SK-N-SH treated with all-trans-retinoic acid at 6 μM for 48 hours (cell line): ENCODE measurements at regions not wholly inside any gene's neighbourhood (a gene's known extent, or its start where the extent isn't known, plus 50 kb on each side); places are given as distances from the start of the nearest gene placed in this dataset.

Source experiments
- ATAC-seq: fragments of 200-7000 bp; cut with Tn5 transposase; 3 replicates; pipeline ENCODE4 v1.9.1; 2020; ENCODE audit warnings: mild to moderate bottlenecking, moderate library complexity
- BACH2 ChIP-seq: fragments of 250-450 bp; sonication (Bioruptor Pico); IDR thresholded peaks from 2 replicates; pipeline ENCODE4 v1.9.0; 2021; ENCODE audit warnings: mild to moderate bottlenecking, borderline replicate concordance
- CREB5 ChIP-seq: fragments of 250-450 bp; sonication (Bioruptor Pico); IDR thresholded peaks from 2 replicates; pipeline ENCODE4 v1.5.1; 2020; ENCODE audit warnings: low read depth, mild to moderate bottlenecking, moderate library complexity
- CSDC2 ChIP-seq: fragments of 250-450 bp; sonication (Bioruptor Pico); IDR thresholded peaks from 2 replicates; pipeline ENCODE4 v1.5.0; 2020; ENCODE audit warnings: mild to moderate bottlenecking, moderate library complexity
- ISL1 ChIP-seq: fragments of 250-450 bp; sonication (Bioruptor Pico); IDR thresholded peaks from 2 replicates; pipeline ENCODE4 v2.1.2; 2022; ENCODE audit warnings: mild to moderate bottlenecking, moderate library complexity
- OSR1 ChIP-seq: fragments of 250-450 bp; sonication (Bioruptor Pico); IDR thresholded peaks from 2 replicates; pipeline ENCODE4 v1.8.0; 2022; ENCODE audit warnings: moderate library complexity, mild to moderate bottlenecking, inconsistent platforms
- POU6F1 ChIP-seq: fragments of 250-450 bp; sonication (Bioruptor Pico); IDR thresholded peaks from 2 replicates; pipeline ENCODE4 v1.8.0; 2021; ENCODE audit warnings: low read depth, mild to moderate bottlenecking, moderate library complexity, borderline replicate concordance
- PPARA ChIP-seq: fragments of 250-450 bp; sonication (Bioruptor Pico); IDR thresholded peaks from 2 replicates; pipeline ENCODE4 v1.5.0; 2020; ENCODE audit warnings: mild to moderate bottlenecking, borderline replicate concordance
- RARB ChIP-seq: fragments of 250-450 bp; sonication (Bioruptor Pico); IDR thresholded peaks from 2 replicates; pipeline ENCODE4 v1.8.0; 2021; ENCODE audit warnings: mild to moderate bottlenecking, moderate library complexity
- SNAI2 ChIP-seq: fragments of 250-450 bp; sonication (Bioruptor Pico); IDR thresholded peaks from 2 replicates; pipeline ENCODE4 v1.5.0; 2020; ENCODE audit warnings: mild to moderate bottlenecking, moderate library complexity
- TCF4 ChIP-seq: fragments of 250-450 bp; sonication (Bioruptor Pico); IDR thresholded peaks from 2 replicates; pipeline ENCODE4 v1.8.0; 2021; ENCODE audit warnings: mild to moderate bottlenecking, moderate library complexity, borderline replicate concordance
- ZC3H10 ChIP-seq: fragments of 250-450 bp; sonication (Bioruptor Pico); IDR thresholded peaks from 2 replicates; pipeline ENCODE4 v1.5.1; 2021; ENCODE audit warnings: mild to moderate bottlenecking, moderate library complexity
- ZFP3 ChIP-seq: fragments of 250-450 bp; sonication (Bioruptor Pico); IDR thresholded peaks from 2 replicates; pipeline ENCODE4 v1.5.0; 2020; ENCODE audit warnings: mild to moderate bottlenecking, moderate library complexity
- ZNF565 ChIP-seq: fragments of 450-650 bp; formaldehyde crosslinking; conservative IDR thresholded peaks from 2 replicates; pipeline ENCODE4 v1.5.0; 2020; ENCODE audit warnings: low read depth, mild to moderate bottlenecking, moderate library complexity
- ZNF70 ChIP-seq: fragments of 450-650 bp; formaldehyde crosslinking; IDR thresholded peaks from 2 replicates; pipeline ENCODE4 v1.5.0; 2020; ENCODE audit warnings: mild to moderate bottlenecking, moderate library complexity
- ZNF8 ChIP-seq: fragments of 450-650 bp; formaldehyde crosslinking; IDR thresholded peaks from 2 replicates; pipeline ENCODE4 v1.5.0; 2020; ENCODE audit warnings: mild to moderate bottlenecking, moderate library complexity
- TF ChIP-seq, protein P1 (sequence below): fragments of 250-450 bp; sonication (Bioruptor Pico); IDR thresholded peaks from 2 replicates; pipeline ENCODE4 v1.5.0; 2020; ENCODE audit warnings: mild to moderate bottlenecking, moderate library complexity
- TF ChIP-seq, protein P2 (sequence below): fragments of 250-450 bp; sonication (Bioruptor Pico); IDR thresholded peaks from 2 replicates; pipeline ENCODE4 v1.8.0; 2020; ENCODE audit warnings: mild to moderate bottlenecking, moderate library complexity, borderline replicate concordance

GRCh38 chr7:131836733-131837132 is 280.3 kb upstream of the PODXL start:
- TF ChIP-seq TCF4 (CRISPR knock-in tag) (no peak), ZFP3 (CRISPR knock-in tag) (no peak), ZNF8 (CRISPR knock-in tag) (no peak), POU6F1 (CRISPR knock-in tag) (no peak), PPARA (CRISPR knock-in tag) (no peak), ISL1 (CRISPR knock-in tag) (no peak), SNAI2 (CRISPR knock-in tag) (no peak), ZC3H10 (CRISPR knock-in tag) (no peak), ZNF565 (no peak), BACH2 (CRISPR knock-in tag) (no peak), OSR1 (CRISPR knock-in tag) (no peak), CSDC2 (CRISPR knock-in tag) (no peak), RARB (CRISPR knock-in tag) (no peak), ZNF70 (CRISPR knock-in tag) (no peak)
- TF ChIP-seq, protein P1, sequence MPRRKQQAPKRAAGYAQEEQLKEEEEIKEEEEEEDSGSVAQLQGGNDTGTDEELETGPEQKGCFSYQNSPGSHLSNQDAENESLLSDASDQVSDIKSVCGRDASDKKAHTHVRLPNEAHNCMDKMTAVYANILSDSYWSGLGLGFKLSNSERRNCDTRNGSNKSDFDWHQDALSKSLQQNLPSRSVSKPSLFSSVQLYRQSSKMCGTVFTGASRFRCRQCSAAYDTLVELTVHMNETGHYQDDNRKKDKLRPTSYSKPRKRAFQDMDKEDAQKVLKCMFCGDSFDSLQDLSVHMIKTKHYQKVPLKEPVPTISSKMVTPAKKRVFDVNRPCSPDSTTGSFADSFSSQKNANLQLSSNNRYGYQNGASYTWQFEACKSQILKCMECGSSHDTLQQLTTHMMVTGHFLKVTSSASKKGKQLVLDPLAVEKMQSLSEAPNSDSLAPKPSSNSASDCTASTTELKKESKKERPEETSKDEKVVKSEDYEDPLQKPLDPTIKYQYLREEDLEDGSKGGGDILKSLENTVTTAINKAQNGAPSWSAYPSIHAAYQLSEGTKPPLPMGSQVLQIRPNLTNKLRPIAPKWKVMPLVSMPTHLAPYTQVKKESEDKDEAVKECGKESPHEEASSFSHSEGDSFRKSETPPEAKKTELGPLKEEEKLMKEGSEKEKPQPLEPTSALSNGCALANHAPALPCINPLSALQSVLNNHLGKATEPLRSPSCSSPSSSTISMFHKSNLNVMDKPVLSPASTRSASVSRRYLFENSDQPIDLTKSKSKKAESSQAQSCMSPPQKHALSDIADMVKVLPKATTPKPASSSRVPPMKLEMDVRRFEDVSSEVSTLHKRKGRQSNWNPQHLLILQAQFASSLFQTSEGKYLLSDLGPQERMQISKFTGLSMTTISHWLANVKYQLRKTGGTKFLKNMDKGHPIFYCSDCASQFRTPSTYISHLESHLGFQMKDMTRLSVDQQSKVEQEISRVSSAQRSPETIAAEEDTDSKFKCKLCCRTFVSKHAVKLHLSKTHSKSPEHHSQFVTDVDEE (CRISPR knock-in tag) = no peak
- TF ChIP-seq, protein P2, sequence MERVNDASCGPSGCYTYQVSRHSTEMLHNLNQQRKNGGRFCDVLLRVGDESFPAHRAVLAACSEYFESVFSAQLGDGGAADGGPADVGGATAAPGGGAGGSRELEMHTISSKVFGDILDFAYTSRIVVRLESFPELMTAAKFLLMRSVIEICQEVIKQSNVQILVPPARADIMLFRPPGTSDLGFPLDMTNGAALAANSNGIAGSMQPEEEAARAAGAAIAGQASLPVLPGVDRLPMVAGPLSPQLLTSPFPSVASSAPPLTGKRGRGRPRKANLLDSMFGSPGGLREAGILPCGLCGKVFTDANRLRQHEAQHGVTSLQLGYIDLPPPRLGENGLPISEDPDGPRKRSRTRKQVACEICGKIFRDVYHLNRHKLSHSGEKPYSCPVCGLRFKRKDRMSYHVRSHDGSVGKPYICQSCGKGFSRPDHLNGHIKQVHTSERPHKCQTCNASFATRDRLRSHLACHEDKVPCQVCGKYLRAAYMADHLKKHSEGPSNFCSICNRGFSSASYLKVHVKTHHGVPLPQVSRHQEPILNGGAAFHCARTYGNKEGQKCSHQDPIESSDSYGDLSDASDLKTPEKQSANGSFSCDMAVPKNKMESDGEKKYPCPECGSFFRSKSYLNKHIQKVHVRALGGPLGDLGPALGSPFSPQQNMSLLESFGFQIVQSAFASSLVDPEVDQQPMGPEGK (CRISPR knock-in tag) = no peak
- no peak for ATAC-seq

DNA sequence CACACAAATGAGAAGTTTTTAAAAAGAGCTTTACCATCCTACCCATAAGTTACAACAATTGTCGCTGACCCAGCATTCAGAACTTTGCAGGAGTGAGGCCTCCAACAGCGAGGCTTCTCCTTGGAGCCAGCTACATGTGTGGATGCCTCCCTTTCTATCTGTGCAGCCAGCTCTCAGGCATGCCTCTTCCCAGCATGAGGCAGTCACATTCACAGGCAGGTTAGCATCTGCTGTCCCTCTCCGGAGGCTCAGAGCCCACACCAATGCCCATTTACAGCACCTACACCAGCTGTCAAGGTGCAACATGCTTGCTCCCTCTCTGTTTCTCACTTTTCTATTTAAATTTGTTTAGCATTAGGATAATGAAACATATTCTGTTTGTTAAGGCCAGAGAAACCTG is 278.7 kb upstream of the PODXL start:
- TF ChIP-seq PPARA (CRISPR knock-in tag) = no peak
- no peak for TF ChIP-seq ZNF565
- no peak for TF ChIP-seq CREB5 (CRISPR knock-in tag)
- no peak for TF ChIP-seq ZNF8 (CRISPR knock-in tag)
- no peak for TF ChIP-seq POU6F1 (CRISPR knock-in tag)
- no peak for TF ChIP-seq ISL1 (CRISPR knock-in tag)
- no peak for TF ChIP-seq ZC3H10 (CRISPR knock-in tag)
- no peak for TF ChIP-seq BACH2 (CRISPR knock-in tag)
- TF ChIP-seq SNAI2 (CRISPR knock-in tag) = no peak
- TF ChIP-seq, all 23 proteins: peak for 0
- no peak for ATAC-seq

- no peak for ATAC-seq
- TF ChIP-seq, protein P1 (CRISPR knock-in tag) = no peak
- no peak for TF ChIP-seq ZNF8 (CRISPR knock-in tag)
- no peak for TF ChIP-seq BACH2 (CRISPR knock-in tag)
- no peak for TF ChIP-seq ZNF70 (CRISPR knock-in tag)
Observed at GRCh38 chr7:131830681-131831080, 274.3 kb upstream of the PODXL start.
